ENCODE measurements at regions not wholly inside any gene's neighbourhood (a gene's known extent, or its start where the extent isn't known, plus 50 kb on each side); places are given as distances from the start of the nearest gene placed in this dataset.

DNA sequence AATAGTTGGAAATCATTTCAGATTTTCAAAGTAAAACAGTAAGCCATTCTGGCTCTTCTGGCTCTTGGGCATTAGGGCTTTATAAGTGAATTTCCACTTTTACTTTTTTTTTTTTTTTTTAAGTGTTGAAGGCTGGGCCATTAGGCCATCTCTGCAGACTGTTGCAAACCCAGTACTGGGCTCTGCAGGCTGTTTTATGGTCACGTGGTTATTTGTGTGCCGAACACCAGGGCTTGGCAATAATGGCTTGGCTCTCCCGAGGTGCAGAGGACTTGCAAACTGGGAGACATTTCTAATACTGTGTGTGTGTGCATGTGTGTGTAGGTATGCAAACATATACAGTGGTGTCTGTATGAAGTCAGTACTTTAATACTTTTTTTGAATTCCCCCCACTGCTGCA lies 194.9 kb upstream of the CDH5 start (continued):
- TF ChIP-seq, protein P1, sequence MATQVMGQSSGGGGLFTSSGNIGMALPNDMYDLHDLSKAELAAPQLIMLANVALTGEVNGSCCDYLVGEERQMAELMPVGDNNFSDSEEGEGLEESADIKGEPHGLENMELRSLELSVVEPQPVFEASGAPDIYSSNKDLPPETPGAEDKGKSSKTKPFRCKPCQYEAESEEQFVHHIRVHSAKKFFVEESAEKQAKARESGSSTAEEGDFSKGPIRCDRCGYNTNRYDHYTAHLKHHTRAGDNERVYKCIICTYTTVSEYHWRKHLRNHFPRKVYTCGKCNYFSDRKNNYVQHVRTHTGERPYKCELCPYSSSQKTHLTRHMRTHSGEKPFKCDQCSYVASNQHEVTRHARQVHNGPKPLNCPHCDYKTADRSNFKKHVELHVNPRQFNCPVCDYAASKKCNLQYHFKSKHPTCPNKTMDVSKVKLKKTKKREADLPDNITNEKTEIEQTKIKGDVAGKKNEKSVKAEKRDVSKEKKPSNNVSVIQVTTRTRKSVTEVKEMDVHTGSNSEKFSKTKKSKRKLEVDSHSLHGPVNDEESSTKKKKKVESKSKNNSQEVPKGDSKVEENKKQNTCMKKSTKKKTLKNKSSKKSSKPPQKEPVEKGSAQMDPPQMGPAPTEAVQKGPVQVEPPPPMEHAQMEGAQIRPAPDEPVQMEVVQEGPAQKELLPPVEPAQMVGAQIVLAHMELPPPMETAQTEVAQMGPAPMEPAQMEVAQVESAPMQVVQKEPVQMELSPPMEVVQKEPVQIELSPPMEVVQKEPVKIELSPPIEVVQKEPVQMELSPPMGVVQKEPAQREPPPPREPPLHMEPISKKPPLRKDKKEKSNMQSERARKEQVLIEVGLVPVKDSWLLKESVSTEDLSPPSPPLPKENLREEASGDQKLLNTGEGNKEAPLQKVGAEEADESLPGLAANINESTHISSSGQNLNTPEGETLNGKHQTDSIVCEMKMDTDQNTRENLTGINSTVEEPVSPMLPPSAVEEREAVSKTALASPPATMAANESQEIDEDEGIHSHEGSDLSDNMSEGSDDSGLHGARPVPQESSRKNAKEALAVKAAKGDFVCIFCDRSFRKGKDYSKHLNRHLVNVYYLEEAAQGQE (IDR thresholded peaks at IDR 0.05; ENCODE audit: low read depth): no peak

DNA sequence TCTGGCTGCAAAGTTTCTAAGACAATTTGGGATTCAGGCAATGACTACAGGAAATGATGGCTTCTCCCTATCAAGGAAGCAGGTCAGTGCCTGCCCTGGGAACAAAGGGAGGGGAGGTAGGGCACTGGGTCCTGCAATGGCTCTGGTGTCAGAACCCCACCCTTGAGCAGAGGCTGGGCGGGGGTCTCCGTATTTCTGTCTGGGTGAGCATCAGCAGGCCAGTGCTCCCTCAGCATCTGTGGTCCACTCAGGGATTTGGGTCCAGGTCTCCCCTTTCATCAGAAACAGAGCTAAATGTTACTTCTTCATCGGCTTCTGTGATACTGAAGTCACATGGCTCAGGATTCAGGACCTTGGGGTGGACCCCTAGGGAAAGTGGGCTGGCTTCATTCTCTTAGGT lies 195.5 kb upstream of the CDH5 start:
- TF ChIP-seq ZFX (IDR thresholded peaks at IDR 0.05): no peak
- TF ChIP-seq, protein P2, sequence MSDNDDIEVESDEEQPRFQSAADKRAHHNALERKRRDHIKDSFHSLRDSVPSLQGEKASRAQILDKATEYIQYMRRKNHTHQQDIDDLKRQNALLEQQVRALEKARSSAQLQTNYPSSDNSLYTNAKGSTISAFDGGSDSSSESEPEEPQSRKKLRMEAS (IDR thresholded peaks at IDR 0.05): no peak
- no peak for TF ChIP-seq CBX3 (IDR thresholded peaks at IDR 0.05; ENCODE audit: low read depth)
- TF ChIP-seq EGR1 (IDR thresholded peaks at IDR 0.05; ENCODE audit: low read depth): no peak
- TF ChIP-seq TCF7L2 (IDR thresholded peaks at IDR 0.05; ENCODE audit: borderline replicate concordance, extremely low read depth, insufficient read depth, insufficient read length): no peak
- H3K79me2 ChIP-seq (ENCODE audit: insufficient read depth, low read length): no peaks in the 10 kb centered on the region
- ChIA-PET CTCF (no interaction called here), POLR2A (no interaction called here), RAD21 (ENCODE audit: low non-redundant PET in 1 of 2, low total read pairs in 2 of 2, uncharacterized antibody in 2 of 2, unreplicated experiment in 2 of 2) (no interaction called here)
- DNase-seq (ENCODE audit: low read depth, low spot score): no peak
- H3K4me2 ChIP-seq (ENCODE audit: low read length): no peak overlapping the region
- no peak overlapping the region for H2AFZ ChIP-seq (ENCODE audit: low read depth, low read length, poor library complexity, severe bottlenecking)
- peaks cover 12% of the 10 kb centered on the region; the same call in 1 of the 2 replicates for H3K27me3 ChIP-seq (ENCODE audit: insufficient read depth, low read length)
- H3K4me1 ChIP-seq (ENCODE audit: control insufficient read depth in 1 of 2, insufficient read depth in 2 of 2, low read length in 2 of 2): no peaks in the 10 kb centered on the region
- no TSS peak for BruUV-seq (replicated peaks)
- no peaks in the 10 kb centered on the region for H3K36me3 ChIP-seq (ENCODE audit: control insufficient read depth in 1 of 2, insufficient read depth in 2 of 2, low read length in 2 of 2)
- intact Hi-C loops (cut with micrococcal nuclease): loop anchor here (10.0 kb wide), 1 partner anchor 56 kb away; no protein-coding TSS in a partner anchor
- H3K9me2 ChIP-seq (ENCODE audit: insufficient read depth): no peaks in the 10 kb centered on the region
- H3K27ac ChIP-seq (ENCODE audit: low read depth, low read length): no peak overlapping the region
- no peak overlapping the region for H3K4me3 ChIP-seq (replicated peaks in 1 of 2; ENCODE audit: low read depth in 1 of 2, low read length in 2 of 2)
- H3K9ac ChIP-seq (ENCODE audit: low read length): no peak overlapping the region
- no peaks in the 10 kb centered on the region for H4K20me1 ChIP-seq (ENCODE audit: insufficient read depth)
- no peak for ATAC-seq
- no peaks in the 10 kb centered on the region for H3K9me3 ChIP-seq (ENCODE audit: control insufficient read depth in 1 of 2, insufficient read depth in 1 of 2, low read depth in 1 of 2, low read length in 2 of 2)
